ENCODE measurements at regions not wholly inside any gene's neighbourhood (a gene's known extent, or its start where the extent isn't known, plus 50 kb on each side); places are given as distances from the start of the nearest gene placed in this dataset.

DNA sequence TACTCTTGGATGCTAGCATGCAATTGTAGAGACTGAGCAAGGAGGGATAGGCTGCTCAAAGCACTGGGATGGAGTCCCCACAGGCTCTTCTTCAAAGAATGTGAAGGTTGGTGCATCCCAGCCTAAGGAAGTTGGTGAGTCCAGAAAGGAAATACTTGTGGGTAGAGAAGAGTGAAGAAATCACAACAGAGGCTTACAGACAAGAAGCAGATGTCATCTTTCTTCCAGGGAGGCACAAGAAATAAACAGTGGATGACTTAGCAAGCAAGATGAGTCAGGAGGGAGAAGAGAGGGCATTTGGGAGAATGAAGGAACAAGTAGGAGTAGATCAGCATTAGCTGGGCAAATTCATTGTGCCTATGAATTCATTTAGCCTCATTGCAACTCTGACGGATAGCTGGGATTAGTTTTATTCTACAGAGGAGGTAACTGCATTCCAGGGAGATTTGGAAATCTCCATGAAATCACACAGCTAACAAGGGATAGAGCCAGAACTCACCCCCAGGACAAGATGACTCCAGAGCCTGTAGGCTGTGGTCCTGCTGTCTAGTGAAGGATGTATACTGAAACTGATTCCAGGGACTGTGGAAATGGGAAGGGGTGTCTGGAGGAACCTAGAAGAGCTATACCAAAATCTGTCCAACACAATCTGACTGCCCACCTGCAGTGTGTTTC, 125.8 kb upstream of the SPTLC3 start:
- H3K4me3 ChIP-seq: no peak overlapping the region
- no peaks in the 10 kb centered on the region for H3K36me3 ChIP-seq
- H3K27ac ChIP-seq: no peak overlapping the region
- no peaks in the 10 kb centered on the region for H3K27me3 ChIP-seq
- no peak for DNase-seq (ENCODE audit: low spot score in 2 of 2)
- intact Hi-C loops (cut with DNase I; ENCODE audit: low total_unique reads): no loop called here
- no peaks in the 10 kb centered on the region for H3K9me3 ChIP-seq
- H3K4me1 ChIP-seq: no peaks in the 10 kb centered on the region
- no peak for TF ChIP-seq CTCF (IDR thresholded peaks at IDR 0.05)
- no peak for TF ChIP-seq POLR2A (IDR thresholded peaks at IDR 0.05)
- no peak for TF ChIP-seq POLR2AphosphoS5 (IDR thresholded peaks at IDR 0.05)

- Histone ChIP-seq H3K4me1 (no peaks in the 10 kb centered on the region), H3K4me3 (no peak overlapping the region)
- intact Hi-C loops (cut with DNase I; ENCODE audit: low total_unique reads): no loop called here
These were observed 125.3 kb upstream of the SPTLC3 start for GRCh38 chr20:12883507-12883885.

DNA sequence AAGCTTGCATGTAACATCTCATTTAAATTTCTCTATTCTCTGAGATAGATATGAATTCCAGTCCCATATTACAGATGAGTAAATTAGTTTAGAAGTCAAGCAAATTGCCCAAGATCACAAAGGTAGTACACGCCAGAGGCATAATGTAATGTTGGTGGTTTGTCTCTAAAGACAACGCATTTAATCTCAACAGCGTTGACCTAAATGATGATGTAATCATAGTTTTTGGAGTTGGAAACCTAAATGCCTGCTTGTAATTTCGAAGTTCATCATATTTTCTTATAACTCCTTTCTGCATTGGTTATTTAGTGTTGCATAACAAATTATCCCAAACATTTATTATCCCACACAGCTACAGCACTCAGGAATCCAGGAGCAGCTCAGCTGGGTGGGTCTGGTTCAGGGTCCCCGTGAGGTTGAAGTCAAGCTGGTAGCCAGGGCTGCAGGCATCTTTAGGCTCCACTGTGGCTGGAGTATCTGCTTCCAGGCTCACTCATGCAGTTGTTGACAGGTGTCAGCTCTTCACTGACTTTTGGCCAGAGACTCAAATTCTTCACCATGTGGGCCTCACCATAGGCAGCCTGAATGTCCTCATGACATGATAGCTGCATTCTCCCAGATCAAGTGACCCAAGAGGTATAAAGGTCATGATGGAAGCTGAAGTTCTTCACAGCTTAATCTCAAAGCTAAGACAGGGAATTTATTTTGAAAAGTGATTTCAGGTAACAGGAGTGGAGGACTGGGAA, 122.0 kb upstream of the SPTLC3 start:
- no peak overlapping the region for H3K4me3 ChIP-seq
- TF ChIP-seq POLR2A (IDR thresholded peaks at IDR 0.05) (no peak), POLR2AphosphoS5 (IDR thresholded peaks at IDR 0.05) (no peak), CTCF (IDR thresholded peaks at IDR 0.05) (no peak)
- DNase-seq (ENCODE audit: low spot score in 2 of 2): no peak
- H3K4me1 ChIP-seq: no peaks in the 10 kb centered on the region
- intact Hi-C loops (cut with DNase I; ENCODE audit: low total_unique reads): no loop called here
- no peak overlapping the region for H3K27ac ChIP-seq
- no peaks in the 10 kb centered on the region for H3K9me3 ChIP-seq
- no peaks in the 10 kb centered on the region for H3K36me3 ChIP-seq
- no peaks in the 10 kb centered on the region for H3K27me3 ChIP-seq

More at GRCh38 chr20:12883507-12883885, 125.3 kb upstream of the SPTLC3 start:
- Histone ChIP-seq H3K27me3 (no peaks in the 10 kb centered on the region), H3K36me3 (no peaks in the 10 kb centered on the region), H3K27ac (no peak overlapping the region), H3K9me3 (no peaks in the 10 kb centered on the region)
- TF ChIP-seq CTCF (IDR thresholded peaks at IDR 0.05): no peak
- TF ChIP-seq POLR2AphosphoS5 (IDR thresholded peaks at IDR 0.05): no peak
- no peak for TF ChIP-seq POLR2A (IDR thresholded peaks at IDR 0.05)
- DNase-seq (ENCODE audit: low spot score in 2 of 2): no peak

GRCh38 chr20:12891643-12892042, 117.1 kb upstream of the SPTLC3 start:
- Histone ChIP-seq H3K9me3 (no peaks in the 10 kb centered on the region), H3K4me3 (no peak overlapping the region), H3K36me3 (no peaks in the 10 kb centered on the region), H3K27ac (no peak overlapping the region), H3K27me3 (no peaks in the 10 kb centered on the region), H3K4me1 (no peaks in the 10 kb centered on the region)
- intact Hi-C loops (cut with DNase I; ENCODE audit: low total_unique reads): no loop called here
- TF ChIP-seq POLR2AphosphoS5 (IDR thresholded peaks at IDR 0.05): no peak
- TF ChIP-seq CTCF (IDR thresholded peaks at IDR 0.05): no peak
- TF ChIP-seq POLR2A (IDR thresholded peaks at IDR 0.05): no peak
- no peak for DNase-seq (ENCODE audit: low spot score in 2 of 2)

DNA sequence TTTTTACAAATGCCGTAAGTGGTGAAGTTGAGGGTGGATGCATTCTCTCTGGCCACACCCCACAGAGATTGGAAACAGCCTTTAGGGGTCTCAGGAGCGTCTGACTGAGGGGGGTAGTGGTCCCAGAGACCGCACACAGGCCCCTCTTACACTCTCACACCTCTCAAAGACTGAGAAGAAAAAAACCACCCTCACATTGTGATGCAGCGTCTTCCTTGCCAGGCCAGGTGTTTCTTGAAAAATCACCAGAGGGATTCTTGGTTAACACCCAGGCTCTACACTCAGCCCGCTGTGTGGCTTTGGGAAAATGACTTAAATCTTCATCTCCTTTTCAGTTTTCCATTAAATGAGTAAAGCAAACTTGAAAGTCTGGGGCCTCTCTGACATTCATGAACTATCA, 115.8 kb upstream of the SPTLC3 start:
- no peak for DNase-seq (ENCODE audit: low spot score in 2 of 2)
- intact Hi-C loops (cut with DNase I; ENCODE audit: low total_unique reads): no loop called here
- Histone ChIP-seq H3K4me1 (no peaks in the 10 kb centered on the region), H3K9me3 (no peaks in the 10 kb centered on the region), H3K36me3 (no peaks in the 10 kb centered on the region), H3K27me3 (no peaks in the 10 kb centered on the region), H3K4me3 (no peak overlapping the region), H3K27ac (no peak overlapping the region)
- TF ChIP-seq POLR2A (IDR thresholded peaks at IDR 0.05) (no peak), CTCF (IDR thresholded peaks at IDR 0.05) (no peak), POLR2AphosphoS5 (IDR thresholded peaks at IDR 0.05) (no peak)
